Inflammatory macrophage treated with lipopolysaccharide for 4 hours (primary cell): ENCODE measurements at regions not wholly inside any gene's neighbourhood (a gene's known extent, or its start where the extent isn't known, plus 50 kb on each side); places are given as distances from the start of the nearest gene placed in this dataset.

Experiments
- DNase-seq: peaks from one replicate; pipeline ENCODE4 v3.0.0-alpha.2; 2020

DNA sequence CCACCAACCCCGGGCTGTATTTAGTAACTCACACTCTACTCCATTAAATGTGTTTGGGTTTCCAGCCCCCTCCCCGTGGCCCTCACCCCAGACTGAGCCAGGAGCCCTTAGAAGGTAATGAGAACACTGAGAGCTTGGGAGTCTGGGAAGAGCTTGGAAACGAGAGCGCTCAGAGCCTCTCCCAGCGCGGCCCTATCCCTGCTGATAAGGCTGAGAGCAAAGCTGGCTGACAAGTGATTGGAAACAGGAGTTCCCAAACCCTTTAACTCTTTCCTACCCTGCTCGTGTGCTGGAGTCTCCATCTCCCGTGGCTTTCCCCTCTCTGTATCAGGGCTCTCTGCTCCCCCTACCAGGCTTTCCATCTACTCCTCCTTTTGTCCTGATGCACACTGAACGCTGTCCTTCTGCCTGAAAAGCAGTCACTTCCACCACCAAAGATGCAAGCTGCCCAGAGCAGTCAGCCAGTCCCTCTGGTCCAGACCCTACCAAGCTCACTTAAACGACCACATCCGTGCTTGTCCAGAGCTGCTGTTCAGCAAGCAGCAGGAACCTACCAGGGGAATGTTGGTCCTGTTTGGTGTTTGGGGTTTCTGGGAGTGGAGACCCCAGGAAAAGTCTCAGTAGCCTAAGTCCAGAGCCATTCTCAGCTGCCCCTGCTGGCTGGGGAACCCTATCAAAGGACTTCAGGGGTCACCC is 100.0 kb upstream of the PKDCC start:
- no peak for DNase-seq

DNA sequence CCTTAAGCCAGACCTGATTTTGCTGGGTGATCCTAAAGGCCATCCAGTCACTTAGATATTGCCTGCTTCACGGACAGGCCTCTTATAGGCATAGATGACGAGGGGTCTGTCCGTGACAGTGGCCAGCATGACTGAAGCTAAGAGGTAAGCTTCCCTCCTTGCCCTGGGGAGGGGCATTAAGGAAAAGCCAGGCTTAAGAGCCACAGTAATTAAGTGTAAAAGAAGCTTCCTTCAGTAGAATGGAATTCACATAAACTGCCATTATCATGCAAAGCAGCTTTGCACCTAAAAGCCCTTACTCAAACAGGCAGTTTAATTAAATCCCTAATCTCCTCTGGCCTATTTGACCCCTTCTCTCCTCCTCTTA is 99.4 kb upstream of the PKDCC start:
- DNase-seq = no peak

DNA sequence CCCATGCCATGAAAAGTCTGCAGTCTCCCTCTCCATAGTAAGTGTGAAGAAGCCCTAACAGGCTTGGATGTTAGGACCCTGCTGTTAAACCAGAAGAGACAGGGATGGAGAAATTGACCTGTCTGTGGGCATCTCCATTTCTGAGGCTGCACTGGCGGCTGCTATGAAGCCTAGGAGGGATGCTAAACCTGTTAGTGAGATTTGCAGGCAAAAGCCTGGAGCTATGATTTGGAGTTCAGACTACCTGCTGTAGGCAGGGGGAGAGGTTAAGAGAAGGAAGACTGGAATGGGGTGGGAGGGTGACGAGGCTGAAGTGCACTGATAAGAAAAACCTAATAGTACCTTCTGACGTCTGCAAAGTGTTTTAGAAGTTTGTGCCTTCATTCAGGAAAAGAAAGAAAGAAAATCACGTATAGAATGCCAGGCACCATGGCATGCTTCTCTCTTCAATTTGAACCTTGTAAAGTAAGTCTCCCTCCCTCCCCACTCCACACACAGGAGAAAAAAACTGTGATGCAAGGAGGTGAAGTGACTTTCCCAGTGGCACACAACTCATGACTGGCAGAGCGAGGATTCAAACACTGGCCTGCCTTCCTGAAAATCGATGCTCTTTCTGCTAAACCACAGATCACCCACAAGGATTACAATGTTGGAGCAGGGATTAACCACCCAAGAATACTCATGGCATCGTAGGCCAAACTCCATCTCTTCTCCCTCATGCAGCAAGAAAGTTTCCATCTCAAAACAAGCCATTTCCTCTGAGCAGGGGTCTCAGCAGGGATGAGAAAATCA is 98.5 kb upstream of the PKDCC start:
- no peak for DNase-seq

DNA sequence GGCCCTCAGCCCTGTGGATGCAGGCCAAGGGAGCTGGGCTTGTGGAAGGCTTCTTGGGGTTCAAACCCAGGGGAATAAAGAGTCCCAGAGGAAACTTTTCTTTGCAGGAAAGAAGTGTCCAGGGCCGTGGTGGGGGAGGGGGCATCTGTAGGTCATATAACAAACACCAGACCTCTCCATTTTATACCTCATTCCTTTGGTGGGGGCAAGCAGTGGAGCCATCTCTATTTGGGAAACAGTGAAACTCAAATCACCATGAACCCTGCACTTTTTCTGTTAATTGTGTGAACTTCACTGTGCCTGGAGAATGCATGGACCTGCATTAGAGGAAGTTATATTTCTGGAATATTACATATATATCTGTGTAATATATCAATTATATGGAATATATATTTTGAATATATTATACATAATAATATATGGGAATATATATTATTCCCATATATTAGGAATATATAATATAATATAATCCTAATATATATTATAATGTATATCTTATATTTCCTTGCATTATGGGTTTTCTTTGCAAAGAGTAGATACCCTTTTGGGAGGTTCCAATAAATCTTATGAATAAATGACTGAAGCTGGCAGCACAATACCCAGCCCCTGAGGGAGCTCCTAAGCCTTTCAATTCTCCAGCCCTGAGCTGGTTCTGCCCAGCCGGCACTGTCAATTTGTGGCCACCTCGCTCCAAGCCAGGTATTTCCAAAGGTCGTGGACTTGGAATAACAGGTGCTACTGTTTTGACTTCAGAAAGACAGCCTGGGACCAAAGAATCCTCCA is 97.7 kb upstream of the PKDCC start:
- DNase-seq = no peak

DNA sequence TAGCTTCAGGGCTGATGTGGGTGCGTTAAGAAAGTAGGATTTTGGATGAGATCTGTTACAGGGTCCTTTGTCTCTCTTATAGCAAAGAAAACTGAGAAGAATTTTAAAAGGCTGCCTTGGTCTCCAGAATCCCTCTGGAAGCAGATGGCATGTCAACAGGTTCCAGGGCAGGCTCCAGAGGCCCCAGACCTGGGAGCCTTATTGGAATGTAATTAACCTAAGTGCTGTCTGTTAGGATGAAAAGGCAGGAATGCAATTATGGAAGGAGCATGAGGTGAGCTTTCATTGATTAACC is 97.2 kb upstream of the PKDCC start:
- no peak for DNase-seq

DNA sequence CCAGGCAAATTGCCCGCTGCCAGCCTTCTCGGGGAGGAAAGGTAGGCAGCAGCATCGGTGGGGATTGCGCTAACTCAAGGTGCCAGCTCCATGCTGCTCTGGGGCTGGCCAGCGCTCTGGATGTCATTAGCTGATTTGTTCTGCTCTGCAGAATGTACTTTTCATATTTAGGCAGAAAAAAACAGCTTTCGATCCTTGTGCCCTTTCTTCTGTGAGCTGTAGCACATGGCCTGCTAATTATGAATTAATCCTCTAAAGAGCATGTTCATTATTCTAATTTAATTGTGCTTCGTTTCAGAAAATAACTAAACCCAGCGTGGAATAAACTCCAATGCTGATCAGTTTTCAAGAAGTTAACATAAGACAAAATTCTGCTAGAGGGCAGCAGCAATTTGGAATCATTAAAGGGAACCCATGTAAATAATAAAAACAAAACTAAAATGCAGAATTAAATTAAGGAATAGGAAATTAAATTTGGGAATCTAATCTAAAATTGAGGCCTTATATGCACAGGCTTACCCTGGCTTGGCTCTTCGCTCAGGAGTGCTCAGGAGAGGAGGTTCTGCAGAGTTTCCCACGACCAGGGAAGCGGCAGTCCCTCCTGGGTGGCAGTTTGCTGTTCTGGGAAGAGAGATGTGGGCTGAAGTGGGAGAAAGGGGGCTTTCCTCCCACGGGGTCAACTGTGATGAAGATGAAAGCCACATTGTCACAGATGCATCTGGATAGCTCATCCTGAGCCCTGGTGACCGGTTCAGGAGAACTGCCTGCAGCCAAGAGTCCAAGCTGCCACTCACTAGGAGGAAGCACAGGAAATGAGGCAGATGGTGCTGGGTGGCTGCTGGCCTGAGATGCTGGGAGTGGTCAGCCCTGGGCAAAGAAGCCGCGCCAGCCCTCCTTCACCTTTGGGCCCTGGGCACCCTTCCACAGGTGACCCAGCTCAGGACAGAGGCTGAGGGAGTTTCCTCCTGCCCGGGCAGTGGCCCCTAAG is 93.2 kb upstream of the PKDCC start:
- DNase-seq = no peak

DNA sequence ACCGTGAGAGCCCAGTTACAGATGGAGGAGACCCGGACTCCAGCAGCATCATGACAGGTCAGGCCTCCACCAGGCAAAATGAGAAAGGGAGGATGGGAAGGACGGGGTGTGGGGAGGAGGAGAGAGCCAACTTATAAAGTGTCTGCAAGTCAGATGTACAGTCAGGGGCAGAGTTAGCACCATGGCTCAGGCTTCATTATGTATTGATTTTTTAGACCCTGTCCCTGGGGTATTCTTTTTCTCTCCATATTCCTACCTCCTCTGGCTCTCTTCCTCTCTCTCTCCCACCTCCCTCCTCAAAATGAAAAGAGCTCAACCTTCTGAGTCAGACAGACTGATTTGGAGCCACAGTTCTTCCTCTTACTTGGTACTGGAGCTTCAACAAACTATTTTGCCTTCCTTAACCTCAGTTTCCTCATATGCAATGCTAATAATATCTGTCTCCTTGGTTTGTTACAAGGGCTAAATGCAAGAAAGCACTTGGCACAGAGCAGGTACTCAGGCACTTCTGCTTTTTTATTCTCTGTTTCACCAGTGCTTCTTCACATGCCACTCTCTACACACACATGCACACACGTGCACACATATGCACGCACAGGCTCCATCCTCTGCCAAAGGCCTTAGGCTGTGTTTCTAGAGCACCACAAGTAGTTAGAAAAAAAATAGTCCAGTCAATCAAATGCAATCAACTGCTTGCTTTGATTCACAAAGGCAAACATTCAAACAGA is 92.3 kb upstream of the PKDCC start:
- no peak for DNase-seq

DNA sequence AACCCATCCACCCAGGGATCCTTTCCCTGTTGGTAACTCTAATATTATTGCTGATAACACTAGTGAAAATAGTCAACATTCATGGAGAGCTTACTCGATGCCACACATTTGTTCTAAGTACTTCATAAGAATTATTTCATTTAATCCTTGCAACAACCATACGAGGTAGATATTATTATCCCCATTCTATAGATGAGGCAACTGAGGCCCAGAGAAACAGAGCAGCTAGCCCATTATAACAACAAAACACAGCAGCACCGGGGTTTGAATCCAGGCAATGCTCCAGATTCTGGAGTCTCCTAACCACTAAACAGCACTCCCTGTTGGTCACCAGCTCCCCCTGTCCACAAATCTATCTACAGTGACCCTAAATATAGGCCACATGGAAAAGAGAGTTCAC is 90.4 kb upstream of the PKDCC start:
- DNase-seq = no peak

DNA sequence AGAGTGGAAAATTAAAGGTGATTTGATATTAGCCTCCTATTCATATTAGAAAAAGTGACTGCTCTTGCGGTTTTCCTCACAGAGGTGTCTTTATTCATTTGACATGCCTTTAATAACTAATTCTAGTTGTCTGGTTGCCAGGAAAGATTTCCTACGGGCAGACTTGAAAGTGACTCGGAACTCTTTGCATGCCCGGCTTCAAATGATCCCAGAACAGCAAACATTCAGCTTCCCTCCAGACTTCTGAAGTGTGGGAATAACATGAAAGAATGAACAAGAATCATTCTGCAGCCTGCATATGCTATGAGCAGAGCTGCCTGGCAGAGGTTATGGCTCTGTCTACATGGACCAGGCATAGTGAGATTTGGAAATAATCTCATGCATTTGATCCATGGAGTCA is 89.6 kb upstream of the PKDCC start:
- DNase-seq = no peak

DNA sequence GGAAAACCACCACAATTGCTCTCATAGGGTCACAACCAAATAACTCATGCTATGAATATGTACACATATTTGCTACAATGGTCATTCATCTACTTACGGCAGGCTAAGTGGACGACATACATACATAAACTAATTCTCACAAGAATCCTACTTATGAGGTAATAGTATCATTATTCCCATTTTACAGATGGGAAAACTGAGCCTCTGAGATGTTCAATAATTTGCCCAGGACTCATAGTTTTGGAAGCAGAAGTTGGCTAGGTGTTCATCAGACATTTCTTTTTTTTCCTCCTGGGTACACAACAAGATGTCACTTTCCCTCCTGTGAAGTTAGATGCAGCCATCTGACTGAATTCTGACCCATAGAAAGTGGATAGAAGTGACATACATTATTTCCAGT is 89.0 kb upstream of the PKDCC start:
- DNase-seq = no peak

DNA sequence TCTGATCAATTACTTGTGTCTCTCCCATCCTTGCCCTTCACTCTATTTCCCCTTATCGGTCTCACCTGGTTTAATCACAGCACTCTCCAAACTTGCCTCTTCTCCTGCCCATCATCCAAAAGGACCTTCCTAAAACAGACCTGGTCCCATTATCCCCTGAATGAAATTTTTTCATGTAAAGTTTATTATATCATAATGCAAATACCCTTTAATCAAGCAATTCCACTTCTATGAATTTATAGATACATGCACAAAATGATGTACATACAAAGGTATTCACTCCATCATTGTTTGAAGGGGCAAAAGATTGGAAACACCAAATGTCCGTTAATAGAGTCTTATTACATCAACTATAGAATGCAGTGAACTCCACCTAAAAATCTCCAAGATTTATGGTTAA is 88.1 kb upstream of the PKDCC start:
- no peak for DNase-seq

DNA sequence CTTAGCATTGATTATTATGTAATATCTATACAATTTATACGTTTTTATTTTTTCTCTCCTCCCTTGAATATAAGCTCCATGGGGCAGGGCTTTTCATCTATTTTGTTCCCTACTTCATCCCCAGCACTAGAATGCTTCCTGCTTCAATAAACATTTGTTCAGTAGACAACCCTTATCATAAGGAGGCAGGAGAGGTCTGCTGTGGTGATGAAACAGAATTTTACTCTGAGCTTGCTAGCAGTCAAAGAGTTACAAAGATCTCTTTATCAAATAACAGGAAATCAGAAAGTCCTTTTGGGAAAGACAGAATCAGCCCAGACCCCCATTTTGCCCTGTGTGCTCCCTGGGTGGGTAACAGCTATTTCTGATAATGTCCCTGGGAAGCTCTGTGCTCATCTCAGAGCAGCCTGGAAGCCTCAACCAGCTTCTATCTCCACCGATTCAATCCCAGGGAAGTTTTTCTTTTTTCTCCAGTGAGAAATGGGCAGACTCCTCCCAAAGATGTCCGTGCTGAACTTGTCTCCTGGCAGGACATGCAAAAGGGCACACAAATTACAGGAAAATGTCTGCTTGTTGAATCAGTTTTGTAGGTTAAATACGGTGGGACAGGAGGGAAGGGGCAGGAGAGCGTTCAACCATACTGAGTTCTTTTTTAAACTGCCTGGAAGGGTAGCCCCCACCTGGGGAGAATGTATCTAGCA is 84.7 kb upstream of the PKDCC start:
- DNase-seq = no peak

DNA sequence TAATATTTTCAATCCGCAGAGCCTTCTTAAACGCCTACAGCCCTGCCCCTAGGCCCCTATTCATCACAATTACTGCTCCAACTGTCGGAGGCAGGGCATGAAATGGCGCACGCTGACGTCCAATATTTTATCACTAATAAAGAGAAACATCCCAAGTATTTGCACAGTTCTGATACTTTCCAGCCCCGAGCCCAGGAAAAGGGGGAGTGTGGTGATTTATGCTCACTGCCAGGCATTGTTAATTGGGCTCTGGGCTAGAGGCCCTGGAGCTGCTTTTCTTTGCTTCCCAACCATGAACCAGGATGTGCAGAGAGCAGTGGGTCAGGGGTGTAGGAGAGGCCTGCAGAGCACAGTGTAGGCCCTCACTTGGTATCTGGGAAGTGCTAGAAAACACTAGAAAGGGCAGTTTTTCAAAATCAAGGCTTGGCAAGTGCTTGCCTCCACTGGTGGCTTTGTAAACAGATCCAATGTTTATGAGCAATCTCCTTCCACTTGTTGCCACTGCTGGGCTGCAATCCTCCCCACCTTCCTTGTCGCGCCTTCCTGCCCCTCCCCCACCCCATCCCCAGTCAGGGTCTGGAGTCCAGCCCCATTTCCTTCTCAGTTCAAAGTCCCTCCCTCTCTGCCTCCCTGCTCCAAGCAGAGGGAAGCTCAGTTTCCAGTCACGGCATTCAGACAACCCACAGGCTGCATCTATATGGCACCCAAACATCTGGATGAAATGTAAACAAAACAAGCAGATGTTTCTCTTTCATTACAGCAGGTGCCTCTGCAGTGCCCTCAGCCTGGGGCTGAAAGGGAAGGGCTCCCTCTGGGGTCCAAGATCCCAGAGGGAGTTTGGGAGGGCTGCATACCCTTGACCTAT is 83.9 kb upstream of the PKDCC start:
- no peak for DNase-seq

DNA sequence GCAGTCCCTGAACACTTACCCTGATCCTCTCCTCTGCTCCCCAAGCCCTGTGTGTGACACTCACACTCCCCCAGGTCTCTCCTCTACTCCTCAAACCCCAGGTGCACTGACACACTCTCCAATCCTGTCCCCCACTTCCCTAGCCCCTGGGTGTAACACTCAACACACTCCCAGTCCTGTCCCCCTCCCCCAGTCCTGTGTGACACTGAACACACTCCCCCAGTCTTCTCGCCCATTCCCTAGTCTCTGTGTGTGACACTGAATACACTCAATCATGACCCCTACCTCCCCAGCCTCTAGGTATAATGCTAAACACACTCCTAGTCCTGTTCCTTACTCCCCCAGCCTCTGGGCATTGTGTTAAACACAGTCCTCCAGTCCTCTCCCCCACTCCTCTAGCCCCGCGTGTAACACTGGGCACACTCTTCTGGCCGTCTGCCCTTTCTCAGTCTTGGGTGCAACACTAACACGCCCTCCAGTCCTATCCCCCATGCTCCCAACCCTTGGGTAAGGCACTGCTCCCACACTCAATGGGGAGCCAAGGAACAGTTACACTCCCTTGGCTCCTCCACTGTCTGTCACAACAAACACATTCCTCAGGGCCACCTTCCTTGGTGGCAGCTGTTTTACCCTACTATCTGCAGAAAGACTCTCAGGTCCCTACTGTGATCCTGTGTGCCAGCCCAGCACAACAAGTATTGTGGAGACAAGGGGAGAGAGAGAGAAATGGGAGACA is 82.5 kb upstream of the PKDCC start:
- DNase-seq = no peak

DNA sequence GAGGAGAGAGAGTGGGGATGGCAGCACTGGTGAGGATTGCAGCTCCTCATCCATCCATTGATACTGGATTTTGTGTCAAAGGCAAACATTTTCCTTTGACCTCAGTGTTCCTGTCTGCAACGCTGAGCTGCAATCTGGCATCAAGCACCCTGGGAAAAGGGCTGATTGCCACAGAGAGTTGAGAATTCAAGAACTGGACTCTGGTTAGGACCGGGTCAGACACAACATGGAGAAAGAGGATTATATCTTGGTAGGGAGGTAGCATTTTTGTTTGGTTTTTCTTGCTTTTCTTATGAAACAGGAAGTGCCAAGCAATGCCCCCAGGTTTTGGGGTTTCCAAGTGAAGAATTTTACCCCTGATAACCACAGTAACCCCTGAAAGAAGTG is 81.9 kb upstream of the PKDCC start:
- DNase-seq = no peak

DNA sequence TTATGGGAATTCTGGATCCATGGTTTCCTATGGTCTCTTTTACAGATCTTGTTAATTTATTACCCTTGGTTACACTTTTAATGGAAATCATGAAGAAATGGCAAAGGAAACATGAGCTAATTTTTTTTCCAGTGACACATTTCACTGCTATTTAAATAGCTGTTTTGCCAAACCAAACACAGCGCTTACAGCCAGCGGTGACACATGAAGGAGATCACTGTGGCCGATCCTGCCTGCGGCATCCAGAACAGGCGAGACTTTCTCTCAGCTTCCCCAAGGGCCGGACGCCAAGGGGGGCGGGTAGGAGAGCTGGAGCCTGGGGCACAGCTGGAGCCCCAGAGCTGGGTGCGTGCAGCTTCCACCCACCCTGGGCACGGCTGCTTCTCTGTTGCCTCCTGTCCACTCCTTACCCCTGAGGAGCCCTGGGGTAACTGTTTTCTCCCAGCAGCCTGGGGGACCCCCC is 81.4 kb upstream of the PKDCC start:
- no peak for DNase-seq

DNA sequence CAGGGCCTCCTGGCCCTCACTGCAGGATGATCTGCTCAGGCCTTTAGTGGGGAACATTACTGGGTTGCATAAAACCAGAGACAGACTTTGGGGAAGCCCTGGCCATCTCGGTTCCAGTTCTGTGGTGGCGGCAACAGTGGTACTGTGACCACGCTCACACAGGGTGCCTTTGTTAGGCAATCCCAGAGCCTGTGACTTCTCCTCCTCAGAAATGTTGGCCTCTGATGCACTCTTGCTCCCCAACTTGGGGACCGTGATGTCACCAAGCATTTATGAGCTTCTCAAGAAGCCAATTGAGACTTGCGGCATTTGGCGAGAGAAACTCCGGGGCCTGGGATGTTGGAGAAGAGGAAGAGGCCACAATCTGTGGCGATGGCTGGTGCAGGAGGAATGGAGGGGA is 80.9 kb upstream of the PKDCC start:
- peak; percentile 4 for DNase-seq

DNA sequence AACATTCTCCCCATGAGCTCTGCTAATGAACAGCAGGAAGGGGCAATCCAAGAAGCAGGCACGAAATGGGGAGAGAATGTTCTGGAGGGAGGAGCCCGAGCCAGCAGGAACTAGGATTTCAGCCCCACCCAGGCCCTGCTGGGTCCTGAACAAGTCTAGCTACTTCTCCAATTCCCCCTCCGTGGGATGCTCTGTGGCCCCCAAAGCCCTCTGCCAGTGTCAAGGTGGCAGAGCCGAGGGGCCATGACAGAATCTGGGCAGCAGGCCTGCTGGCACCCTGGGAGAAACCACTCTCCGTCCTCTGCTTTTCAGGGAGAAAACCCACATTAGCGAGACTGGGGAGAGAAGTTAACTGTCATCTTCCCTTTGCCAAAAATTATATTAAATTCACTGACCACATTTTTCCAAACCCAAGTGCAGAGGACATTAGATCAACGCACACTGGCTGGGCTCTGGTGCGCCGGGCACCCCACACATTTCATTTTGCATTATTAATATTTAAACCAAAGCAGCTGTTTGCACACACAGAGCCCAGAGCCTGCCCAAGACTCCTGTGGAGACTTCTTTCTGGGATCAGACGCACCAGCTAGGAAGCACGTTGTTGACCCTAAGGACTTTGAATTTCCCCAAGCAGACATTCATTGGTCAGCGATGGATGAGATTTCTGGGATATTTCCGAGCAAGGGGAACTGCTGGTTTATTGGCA is 80.2 kb upstream of the PKDCC start:
- no peak for DNase-seq

DNA sequence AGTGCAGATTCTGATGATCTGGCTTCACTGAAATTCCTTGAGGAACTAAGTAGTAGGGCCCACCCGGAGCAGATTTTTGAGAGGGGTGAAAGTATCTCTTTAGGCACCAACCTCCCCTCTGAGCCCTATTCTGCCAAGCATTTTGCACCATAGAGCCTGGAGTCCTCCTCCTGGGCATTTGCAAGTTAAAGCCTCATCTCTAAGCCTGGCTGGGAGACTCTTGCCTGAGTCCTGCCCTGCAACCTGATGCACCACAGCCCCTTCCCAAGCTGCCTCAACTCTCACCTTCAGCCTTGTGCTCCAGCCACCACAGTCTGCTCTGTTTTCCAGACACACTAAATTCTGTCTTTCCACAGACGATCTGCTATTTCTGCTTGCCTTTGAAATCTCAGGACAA is 79.6 kb upstream of the PKDCC start:
- DNase-seq = no peak
